M059J (cell line): ENCODE measurements at regions not wholly inside any gene's neighbourhood (a gene's known extent, or its start where the extent isn't known, plus 50 kb on each side); places are given as distances from the start of the nearest gene placed in this dataset.
A peak's percentile ranks its signal among the peaks of the same experiment; 100 is the strongest.

Source experiments
- DNase-seq: peaks from one replicate; pipeline ENCODE4 v3.0.0-alpha.2; 2012; ENCODE audit warnings: low read depth

DNA sequence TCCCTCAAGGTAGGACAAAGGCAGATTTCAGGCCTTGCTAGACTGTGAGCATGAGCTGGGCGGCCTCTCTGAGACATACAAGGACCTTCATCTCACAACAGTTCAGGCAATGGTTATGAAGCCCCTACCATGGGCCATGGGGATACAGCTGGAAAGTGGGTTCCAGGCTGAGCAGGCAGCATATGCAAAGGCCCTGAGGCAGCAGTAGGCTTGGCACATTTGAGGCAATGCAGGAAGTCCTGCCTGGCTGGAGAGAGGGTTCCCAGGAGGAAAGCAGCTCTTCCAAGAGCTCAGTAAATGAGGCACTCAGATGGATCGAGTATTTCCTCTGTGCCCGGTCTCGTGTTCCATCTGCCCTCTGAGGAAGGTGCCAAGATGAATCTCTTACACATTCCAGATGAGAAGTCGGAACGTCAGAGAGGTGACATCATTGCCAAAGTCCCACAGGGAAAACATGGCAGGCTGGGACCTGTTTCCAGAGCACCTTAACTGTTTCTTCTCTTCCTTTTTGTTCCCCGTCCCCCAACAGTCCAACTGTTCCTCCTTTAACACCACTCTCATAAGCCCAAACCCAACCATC lies 388.6 kb downstream of the MN1 start:
- DNase-seq: no peak

- no peak for DNase-seq
These were observed 387.9 kb downstream of the MN1 start for GRCh38 chr22:27413702-27414101.

DNA sequence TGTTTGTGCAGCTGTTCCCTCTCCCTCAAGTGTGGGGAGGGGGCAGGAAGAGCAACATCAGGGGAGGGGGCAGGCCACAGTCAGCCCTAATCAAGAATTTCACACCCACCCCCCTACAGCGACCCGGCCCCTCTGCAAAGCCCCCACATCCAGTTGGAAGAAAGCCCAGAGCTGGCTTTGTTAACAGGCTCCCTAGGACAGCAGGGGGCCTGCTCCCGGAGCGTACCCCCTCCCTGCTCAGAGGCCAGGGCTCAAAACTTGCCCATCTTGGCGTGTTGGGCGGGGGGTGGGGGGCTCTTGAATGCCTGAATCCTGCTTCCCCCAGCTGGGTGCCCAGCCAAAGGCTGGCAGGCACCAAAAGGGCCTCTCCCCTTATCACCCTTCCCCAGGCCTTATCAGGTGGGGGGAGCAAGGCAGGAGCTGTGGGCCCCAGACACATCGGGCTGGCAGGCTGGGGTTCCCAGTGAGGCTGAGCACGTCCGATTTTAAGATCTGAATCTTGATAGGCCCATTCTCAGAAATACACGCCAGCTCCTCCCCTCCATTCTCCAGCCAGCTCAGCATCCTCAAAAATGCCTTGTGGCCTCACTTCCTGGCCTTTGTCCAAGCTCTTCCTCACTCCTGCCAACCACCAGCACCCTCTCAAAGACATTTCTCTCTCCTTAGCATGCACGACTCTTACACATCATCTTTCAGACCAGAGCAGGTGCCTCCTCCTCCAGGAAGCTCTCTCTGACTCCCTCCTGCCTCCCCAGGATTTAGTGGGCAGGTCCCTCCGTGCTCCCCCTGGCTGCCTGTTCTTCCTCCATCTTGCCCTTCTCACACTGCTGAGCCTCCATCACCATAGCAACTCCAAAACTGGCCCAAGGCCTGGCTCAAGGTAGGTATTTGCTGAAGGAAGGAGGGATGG lies 384.8 kb downstream of the MN1 start:
- peak; percentile 91 for DNase-seq

DNA sequence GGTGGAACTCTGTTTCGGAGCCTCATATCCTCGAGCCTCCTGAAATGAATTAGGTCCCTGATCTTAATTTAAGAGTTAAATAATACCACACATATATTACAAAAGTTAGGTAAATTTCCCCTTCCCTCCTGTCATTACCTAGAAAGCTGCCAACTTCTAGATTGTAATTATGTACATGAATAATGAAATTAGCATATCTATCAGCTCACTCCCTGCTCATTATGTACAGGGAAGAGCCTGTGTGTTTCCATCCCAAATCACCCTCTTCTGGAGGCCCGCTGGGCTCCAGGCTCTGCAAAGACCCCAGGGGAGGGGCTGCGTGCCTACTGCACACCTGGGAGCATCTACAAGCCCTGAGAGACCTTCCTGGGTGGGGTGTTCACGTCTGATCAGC lies 384.1 kb downstream of the MN1 start:
- no peak for DNase-seq

DNA sequence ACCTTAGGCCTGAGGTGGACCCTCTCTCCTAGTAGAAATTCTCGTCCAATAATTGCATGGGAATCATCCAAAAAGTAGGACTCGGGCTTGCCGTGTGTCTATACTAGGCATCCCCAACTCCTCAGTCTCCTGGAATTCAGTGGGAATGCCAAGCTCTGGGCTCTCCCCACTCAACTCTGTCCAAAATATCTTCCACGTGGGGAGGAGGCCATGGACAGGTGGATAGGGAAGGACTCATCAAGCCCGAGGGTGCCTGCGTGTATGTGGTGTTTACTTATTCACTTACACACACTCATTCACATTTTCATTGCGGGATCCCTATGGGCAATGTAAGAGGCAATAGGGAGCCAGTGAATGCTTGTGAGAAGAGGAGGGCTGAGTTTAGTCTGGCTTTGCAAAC lies 383.3 kb downstream of the MN1 start:
- no peak for DNase-seq

- peak; percentile 30 for DNase-seq
These were observed 382.1 kb downstream of the MN1 start for GRCh38 chr22:27419473-27419872.

GRCh38 chr22:27420195-27420816 lies 381.2 kb downstream of the MN1 start:
- no peak for DNase-seq

- DNase-seq: peak; percentile 86
These were observed 380.7 kb downstream of the MN1 start for GRCh38 chr22:27420817-27421361.

- peak; percentile 12 for DNase-seq
These were observed 379.1 kb downstream of the MN1 start for GRCh38 chr22:27422442-27422841.

GRCh38 chr22:27424319-27424718 lies 377.2 kb downstream of the MN1 start:
- DNase-seq: peak; percentile 26

DNA sequence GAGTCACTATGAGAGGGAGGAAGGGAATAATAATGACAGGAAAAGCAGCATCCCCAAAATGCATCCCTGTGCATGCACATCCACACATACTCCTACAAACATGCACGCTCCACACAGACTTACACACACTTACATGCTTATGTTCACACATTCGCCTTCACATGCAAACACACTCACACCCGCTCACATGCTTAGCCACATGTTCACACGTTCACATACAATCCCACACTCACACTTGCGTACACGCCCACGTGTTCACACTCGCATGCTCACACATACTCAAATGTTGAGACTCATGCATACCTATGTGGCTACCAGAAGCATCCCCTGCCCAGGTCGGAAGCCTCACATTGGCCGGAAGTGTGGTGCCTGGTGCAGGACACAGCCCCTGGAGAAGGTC lies 372.1 kb downstream of the MN1 start:
- no peak for DNase-seq

GRCh38 chr22:27431081-27431480 lies 370.5 kb downstream of the MN1 start:
- DNase-seq: no peak

DNA sequence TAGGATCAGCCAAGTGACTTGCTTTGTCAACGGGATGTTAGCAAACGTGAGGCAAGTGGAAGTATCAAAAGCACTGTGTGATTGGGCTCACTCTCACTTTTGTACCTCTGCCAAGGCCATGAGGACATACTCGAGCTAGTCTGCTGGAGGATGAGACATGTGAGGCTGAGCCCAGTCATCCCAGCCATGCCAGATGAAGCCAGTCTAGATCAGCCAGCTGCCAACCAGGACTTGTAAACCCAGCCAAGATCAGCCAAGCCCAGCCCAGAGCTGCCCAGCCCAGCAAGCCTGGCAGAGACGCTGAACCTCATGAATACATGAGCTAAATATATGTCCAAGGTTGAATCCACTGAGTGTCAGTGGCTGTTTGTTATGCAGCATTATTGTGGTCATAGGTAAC lies 369.7 kb downstream of the MN1 start:
- DNase-seq: peak; percentile 10

GRCh38 chr22:27433099-27433498 lies 368.5 kb downstream of the MN1 start:
- DNase-seq: no peak

DNA sequence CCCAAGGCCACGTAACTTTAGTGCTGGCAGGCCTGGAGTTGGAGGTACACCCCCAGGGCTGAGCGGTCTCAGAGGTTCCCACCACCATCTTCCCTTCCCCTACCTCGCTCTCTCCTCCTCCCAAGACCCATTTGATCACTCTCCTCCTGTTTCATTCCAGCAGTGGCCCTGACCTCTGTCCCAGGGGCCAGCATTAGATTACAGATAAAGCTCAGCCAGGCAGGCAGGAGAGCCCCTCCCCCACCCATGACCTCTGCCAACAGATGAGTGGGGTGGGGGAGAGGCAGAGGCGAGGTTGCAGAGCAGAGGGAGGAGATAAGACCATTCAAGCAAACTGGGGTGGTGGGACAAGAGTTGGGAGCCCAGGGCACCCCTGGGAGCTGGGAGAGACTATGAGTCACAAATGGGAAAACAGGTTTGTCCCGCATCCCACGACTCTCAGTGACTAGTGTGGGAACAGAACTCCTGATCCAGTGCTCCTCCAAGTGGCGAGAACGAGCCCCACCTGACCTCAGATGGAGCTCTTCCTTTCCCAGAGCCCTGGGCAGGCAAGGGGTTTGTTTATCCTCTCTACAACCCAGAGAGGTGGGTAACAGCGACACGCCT lies 367.9 kb downstream of the MN1 start:
- peak; percentile 22 for DNase-seq

- no peak for DNase-seq
These were observed 366.7 kb downstream of the MN1 start for GRCh38 chr22:27434898-27435297.

DNA sequence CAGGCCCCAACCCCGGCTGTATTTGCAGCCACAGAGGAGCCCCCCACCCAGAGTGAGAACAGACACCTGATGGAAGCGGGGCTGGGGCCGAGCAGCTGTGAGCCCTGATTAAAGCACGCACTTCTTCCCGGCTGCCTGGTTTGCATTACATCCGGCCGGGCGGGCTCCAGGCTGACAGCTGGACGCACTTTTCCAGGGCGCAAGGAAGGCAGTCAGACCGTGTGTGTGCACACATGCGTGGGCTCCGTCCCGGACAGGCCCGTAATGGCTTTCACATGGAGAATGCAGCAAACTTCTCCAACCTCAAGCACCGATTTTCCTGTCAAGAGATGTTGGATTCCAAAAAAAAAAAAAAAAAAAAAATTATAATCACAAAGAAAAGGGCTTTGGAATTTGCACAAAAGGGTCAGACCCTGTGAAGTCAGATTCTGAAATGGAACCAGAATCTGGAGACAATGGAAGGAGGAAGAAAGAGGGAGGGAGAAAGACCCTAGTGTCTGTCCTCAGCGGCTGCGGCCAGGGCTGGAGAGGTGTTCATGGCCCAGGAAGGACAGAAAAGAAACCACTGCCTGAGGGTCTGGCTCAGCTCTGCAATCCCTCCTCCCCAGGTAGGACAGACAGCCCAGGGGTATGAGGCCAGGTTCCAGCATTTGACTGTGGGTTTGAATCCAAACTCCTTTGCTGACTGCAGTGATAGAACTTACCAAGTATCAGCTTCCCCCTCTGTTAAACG lies 365.5 kb downstream of the MN1 start:
- DNase-seq: no peak

DNA sequence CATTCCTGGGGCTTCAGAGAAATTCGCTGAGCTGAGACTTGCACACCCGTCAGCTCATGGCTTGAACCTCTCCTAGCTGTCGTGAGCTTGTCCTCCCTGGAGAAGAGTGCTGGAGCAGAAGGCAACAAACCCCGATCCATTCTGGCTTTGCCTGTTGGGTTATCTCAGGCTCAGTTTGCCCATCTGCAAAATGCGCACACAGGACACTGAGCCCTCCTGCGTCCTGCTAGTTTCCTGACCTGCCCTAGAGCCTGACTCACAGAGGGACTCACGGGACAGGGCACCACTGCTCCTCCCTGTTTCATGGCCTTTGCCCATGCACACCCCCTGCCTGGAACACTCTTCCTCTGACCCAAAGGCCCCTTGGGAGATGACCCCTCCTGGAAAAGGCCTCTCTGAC lies 365.0 kb downstream of the MN1 start:
- no peak for DNase-seq

GRCh38 chr22:27437570-27437969 lies 364.0 kb downstream of the MN1 start:
- no peak for DNase-seq

- peak; percentile 49 for DNase-seq
These were observed 363.1 kb downstream of the MN1 start for GRCh38 chr22:27438271-27438980.

DNA sequence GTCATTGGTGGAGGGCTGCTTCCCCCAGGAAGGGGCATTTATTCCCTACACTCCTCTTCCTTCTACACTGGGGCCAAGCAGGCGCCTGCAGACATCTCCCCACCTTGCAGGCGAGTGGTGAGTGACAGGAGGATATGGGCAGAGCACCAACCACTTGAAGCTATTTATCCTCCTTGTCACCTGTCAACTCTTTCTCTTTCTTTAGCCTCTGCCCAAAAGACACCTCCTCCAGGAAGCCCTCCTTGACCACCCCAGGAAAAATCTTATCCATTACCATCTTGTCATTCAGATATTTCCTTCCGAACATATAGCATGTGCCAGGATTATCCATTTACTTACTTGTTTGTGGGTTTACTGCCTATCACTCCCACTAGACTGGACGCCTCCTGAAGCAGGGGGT lies 362.4 kb downstream of the MN1 start:
- no peak for DNase-seq
